ENCODE measurements at regions not wholly inside any gene's neighbourhood (a gene's known extent, or its start where the extent isn't known, plus 50 kb on each side); places are given as distances from the start of the nearest gene placed in this dataset.

- TF ChIP-seq CREB1 (IDR thresholded peaks at IDR 0.05; ENCODE audit: low read depth) (no peak), TCF12 (IDR thresholded peaks at IDR 0.05; ENCODE audit: low read depth) (no peak), ZBTB7A (IDR thresholded peaks at IDR 0.05; ENCODE audit: low read depth) (no peak), USF1 (IDR thresholded peaks at IDR 0.05) (no peak), REST (IDR thresholded peaks at IDR 0.05; ENCODE audit: low read depth) (no peak), CEBPB (IDR thresholded peaks at IDR 0.05) (no peak), TEAD4 (IDR thresholded peaks at IDR 0.05) (no peak), TAF1 (IDR thresholded peaks at IDR 0.05; ENCODE audit: low read depth) (no peak), EP300 (IDR thresholded peaks at IDR 0.05; ENCODE audit: borderline replicate concordance) (no peak)
Observed at GRCh38 chr17:27087935-27088766, 205.8 kb upstream of the WSB1 start.

- TF ChIP-seq RAD21 (IDR thresholded peaks at IDR 0.05; ENCODE audit: low read depth) (no peak), REST (IDR thresholded peaks at IDR 0.05; ENCODE audit: low read depth) (no peak), TEAD4 (IDR thresholded peaks at IDR 0.05) (no peak), TAF1 (IDR thresholded peaks at IDR 0.05; ENCODE audit: low read depth) (no peak), YY1 (IDR thresholded peaks at IDR 0.05; ENCODE audit: low read depth) (no peak), CEBPB (IDR thresholded peaks at IDR 0.05) (no peak), TCF12 (IDR thresholded peaks at IDR 0.05; ENCODE audit: low read depth) (no peak), ZBTB7A (IDR thresholded peaks at IDR 0.05; ENCODE audit: low read depth) (no peak)
Observed at GRCh38 chr17:27088767-27089078, 205.2 kb upstream of the WSB1 start.

- TF ChIP-seq TAF1 (IDR thresholded peaks at IDR 0.05; ENCODE audit: low read depth) (no peak), ZBTB7A (IDR thresholded peaks at IDR 0.05; ENCODE audit: low read depth) (no peak), CREB1 (IDR thresholded peaks at IDR 0.05; ENCODE audit: low read depth) (no peak), USF1 (IDR thresholded peaks at IDR 0.05) (no peak), RAD21 (IDR thresholded peaks at IDR 0.05; ENCODE audit: low read depth) (no peak), TCF12 (IDR thresholded peaks at IDR 0.05; ENCODE audit: low read depth) (no peak)
Observed at GRCh38 chr17:27089929-27090247, 204.0 kb upstream of the WSB1 start.

DNA sequence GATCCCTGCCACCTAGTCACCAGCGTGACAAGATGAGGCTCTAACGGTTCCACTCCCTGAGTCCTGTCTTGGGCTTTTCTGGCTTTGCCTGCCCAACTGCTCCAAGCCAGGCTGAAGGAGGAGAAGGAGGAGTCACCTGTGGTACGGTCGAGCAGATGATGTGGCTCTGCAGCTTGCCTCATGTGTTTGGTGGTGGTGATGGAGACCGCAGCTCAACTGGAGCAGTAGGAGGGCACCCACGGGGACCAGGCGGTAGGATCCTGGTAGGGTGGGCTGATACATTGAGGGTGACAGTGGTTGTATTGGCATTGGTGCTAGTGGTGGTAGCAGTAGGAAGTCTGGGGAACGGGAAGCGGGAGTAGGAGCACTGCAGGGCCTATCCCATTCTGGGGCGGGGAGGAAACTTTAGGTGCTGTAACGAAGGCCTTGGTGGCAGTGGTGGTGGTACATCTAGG lies 202.8 kb upstream of the WSB1 start:
- TF ChIP-seq REST (IDR thresholded peaks at IDR 0.05; ENCODE audit: low read depth): no peak
- no peak for TF ChIP-seq CEBPB (IDR thresholded peaks at IDR 0.05)
- no peak for TF ChIP-seq CREB1 (IDR thresholded peaks at IDR 0.05; ENCODE audit: low read depth)
- no peak for TF ChIP-seq TAF1 (IDR thresholded peaks at IDR 0.05; ENCODE audit: low read depth)
- no peak for TF ChIP-seq FOXM1 (IDR thresholded peaks at IDR 0.05; ENCODE audit: borderline replicate concordance, low read depth)
- no peak for TF ChIP-seq YY1 (IDR thresholded peaks at IDR 0.05; ENCODE audit: low read depth)
- TF ChIP-seq TCF12 (IDR thresholded peaks at IDR 0.05; ENCODE audit: low read depth): no peak
- TF ChIP-seq USF1 (IDR thresholded peaks at IDR 0.05): no peak

- TF ChIP-seq CEBPB (IDR thresholded peaks at IDR 0.05): no peak
- no peak for TF ChIP-seq ZBTB7A (IDR thresholded peaks at IDR 0.05; ENCODE audit: low read depth)
- no peak for TF ChIP-seq TAF1 (IDR thresholded peaks at IDR 0.05; ENCODE audit: low read depth)
- TF ChIP-seq REST (IDR thresholded peaks at IDR 0.05; ENCODE audit: low read depth): no peak
Observed at GRCh38 chr17:27105636-27106035, 188.3 kb upstream of the WSB1 start.
